ENCODE measurements at regions not wholly inside any gene's neighbourhood (a gene's known extent, or its start where the extent isn't known, plus 50 kb on each side); places are given as distances from the start of the nearest gene placed in this dataset.
"Not testable (repeated sequence)": the region's sequence is repeated elsewhere in the genome, so short reads cannot be mapped to it uniquely, and the experiment has no call there.

GRCh38 chr6:135722679-135723078 is 128.8 kb upstream of the PDE7B start:
- H3K4me2 ChIP-seq = no peak overlapping the region
- H3K27ac ChIP-seq = no peak overlapping the region

GRCh38 chr6:135728589-135728988 is 122.9 kb upstream of the PDE7B start:
- H3K27ac ChIP-seq = no peak overlapping the region
- H3K27me3 ChIP-seq (ENCODE audit: insufficient read depth, low read depth) = no peaks in the 10 kb centered on the region
- H3K36me3 ChIP-seq (ENCODE audit: insufficient read depth) = no peaks in the 10 kb centered on the region
- no peak overlapping the region for H2AFZ ChIP-seq (ENCODE audit: low read depth)
- no peak overlapping the region for H3K4me2 ChIP-seq
- no peak for TF ChIP-seq CTCF (conservative IDR thresholded peaks at IDR 0.05; ENCODE audit: low read depth, low read length)
- no peaks in the 10 kb centered on the region for H3K79me2 ChIP-seq (ENCODE audit: insufficient read depth, low read depth)
- no peaks in the 10 kb centered on the region for H3K4me1 ChIP-seq (ENCODE audit: low read depth, poor library complexity, severe bottlenecking)
- H3K9ac ChIP-seq = no peak overlapping the region
- no peaks in the 10 kb centered on the region for H4K20me1 ChIP-seq (ENCODE audit: insufficient read depth)
- H3K4me3 ChIP-seq (IDR thresholded peaks at IDR 0.05; ENCODE audit: insufficient read depth, low read depth, low read length) = no peak overlapping the region

More at GRCh38 chr6:135722679-135723078, 128.8 kb upstream of the PDE7B start:
- H3K9ac ChIP-seq = no peak overlapping the region
- no peaks in the 10 kb centered on the region for H3K27me3 ChIP-seq (ENCODE audit: insufficient read depth, low read depth)
- H3K36me3 ChIP-seq (ENCODE audit: insufficient read depth) = no peaks in the 10 kb centered on the region
- H3K79me2 ChIP-seq (ENCODE audit: insufficient read depth, low read depth) = no peaks in the 10 kb centered on the region
- H3K4me3 ChIP-seq (IDR thresholded peaks at IDR 0.05; ENCODE audit: insufficient read depth, low read depth, low read length) = no peak overlapping the region
- no peak overlapping the region for H2AFZ ChIP-seq (ENCODE audit: low read depth)
- no peak for TF ChIP-seq CTCF (conservative IDR thresholded peaks at IDR 0.05; ENCODE audit: low read depth, low read length)
- H3K4me1 ChIP-seq (ENCODE audit: low read depth, poor library complexity, severe bottlenecking) = no peaks in the 10 kb centered on the region
- no peaks in the 10 kb centered on the region for H4K20me1 ChIP-seq (ENCODE audit: insufficient read depth)

GRCh38 chr6:135731116-135731515 is 120.4 kb upstream of the PDE7B start:
- Histone ChIP-seq H3K27me3 (ENCODE audit: insufficient read depth, low read depth) (no peaks in the 10 kb centered on the region), H3K27ac (no peak overlapping the region), H4K20me1 (ENCODE audit: insufficient read depth) (no peaks in the 10 kb centered on the region), H2AFZ (ENCODE audit: low read depth) (no peak overlapping the region), H3K9ac (no peak overlapping the region), H3K4me3 (IDR thresholded peaks at IDR 0.05; ENCODE audit: insufficient read depth, low read depth, low read length) (no peak overlapping the region), H3K36me3 (ENCODE audit: insufficient read depth) (no peaks in the 10 kb centered on the region), H3K79me2 (ENCODE audit: insufficient read depth, low read depth) (no peaks in the 10 kb centered on the region), H3K4me1 (ENCODE audit: low read depth, poor library complexity, severe bottlenecking) (no peaks in the 10 kb centered on the region), H3K4me2 (no peak overlapping the region)
- no peak for TF ChIP-seq CTCF (conservative IDR thresholded peaks at IDR 0.05; ENCODE audit: low read depth, low read length)

- not testable (repeated sequence) for H3K27ac ChIP-seq; H3K4me2 ChIP-seq; H3K36me3 ChIP-seq (ENCODE audit: insufficient read depth); H2AFZ ChIP-seq (ENCODE audit: low read depth); H4K20me1 ChIP-seq (ENCODE audit: insufficient read depth); H3K4me1 ChIP-seq (ENCODE audit: low read depth, poor library complexity, severe bottlenecking); H3K4me3 ChIP-seq (IDR thresholded peaks at IDR 0.05; ENCODE audit: insufficient read depth, low read depth, low read length); H3K79me2 ChIP-seq (ENCODE audit: insufficient read depth, low read depth); H3K9ac ChIP-seq; H3K27me3 ChIP-seq (ENCODE audit: insufficient read depth, low read depth)
These were observed 115.2 kb upstream of the PDE7B start for GRCh38 chr6:135736351-135736750.

GRCh38 chr6:135738636-135739035 is 112.9 kb upstream of the PDE7B start:
- H3K4me2 ChIP-seq = no peak overlapping the region
- TF ChIP-seq CTCF (conservative IDR thresholded peaks at IDR 0.05; ENCODE audit: low read depth, low read length) = no peak
- no peaks in the 10 kb centered on the region for H4K20me1 ChIP-seq (ENCODE audit: insufficient read depth)
- no peak overlapping the region for H3K9ac ChIP-seq
- H3K79me2 ChIP-seq (ENCODE audit: insufficient read depth, low read depth) = no peaks in the 10 kb centered on the region
- no peak overlapping the region for H3K4me3 ChIP-seq (IDR thresholded peaks at IDR 0.05; ENCODE audit: insufficient read depth, low read depth, low read length)
- H2AFZ ChIP-seq (ENCODE audit: low read depth) = no peak overlapping the region
- no peaks in the 10 kb centered on the region for H3K36me3 ChIP-seq (ENCODE audit: insufficient read depth)
- no peak overlapping the region for H3K27ac ChIP-seq
- no peaks in the 10 kb centered on the region for H3K27me3 ChIP-seq (ENCODE audit: insufficient read depth, low read depth)
- no peaks in the 10 kb centered on the region for H3K4me1 ChIP-seq (ENCODE audit: low read depth, poor library complexity, severe bottlenecking)
